B cell (primary cell): ENCODE measurements at regions not wholly inside any gene's neighbourhood (a gene's known extent, or its start where the extent isn't known, plus 50 kb on each side); places are given as distances from the start of the nearest gene placed in this dataset.

Experiments
- EZH2 ChIP-seq: IDR thresholded peaks from 2 replicates; pipeline ENCODE4 v1.6.1; 2012; ENCODE audit warnings: borderline replicate concordance, low read depth, mild to moderate bottlenecking, moderate library complexity, low read length; ENCODE audit not compliant: insufficient read depth, poor library complexity, severe bottlenecking
- TF ChIP-seq, protein P1 (sequence below): fragments of 200-600 bp; IDR thresholded peaks from one replicate; pipeline ENCODE4 v1.8.0; 2022; ENCODE audit warnings: antibody characterized with exemption, mild to moderate bottlenecking

DNA sequence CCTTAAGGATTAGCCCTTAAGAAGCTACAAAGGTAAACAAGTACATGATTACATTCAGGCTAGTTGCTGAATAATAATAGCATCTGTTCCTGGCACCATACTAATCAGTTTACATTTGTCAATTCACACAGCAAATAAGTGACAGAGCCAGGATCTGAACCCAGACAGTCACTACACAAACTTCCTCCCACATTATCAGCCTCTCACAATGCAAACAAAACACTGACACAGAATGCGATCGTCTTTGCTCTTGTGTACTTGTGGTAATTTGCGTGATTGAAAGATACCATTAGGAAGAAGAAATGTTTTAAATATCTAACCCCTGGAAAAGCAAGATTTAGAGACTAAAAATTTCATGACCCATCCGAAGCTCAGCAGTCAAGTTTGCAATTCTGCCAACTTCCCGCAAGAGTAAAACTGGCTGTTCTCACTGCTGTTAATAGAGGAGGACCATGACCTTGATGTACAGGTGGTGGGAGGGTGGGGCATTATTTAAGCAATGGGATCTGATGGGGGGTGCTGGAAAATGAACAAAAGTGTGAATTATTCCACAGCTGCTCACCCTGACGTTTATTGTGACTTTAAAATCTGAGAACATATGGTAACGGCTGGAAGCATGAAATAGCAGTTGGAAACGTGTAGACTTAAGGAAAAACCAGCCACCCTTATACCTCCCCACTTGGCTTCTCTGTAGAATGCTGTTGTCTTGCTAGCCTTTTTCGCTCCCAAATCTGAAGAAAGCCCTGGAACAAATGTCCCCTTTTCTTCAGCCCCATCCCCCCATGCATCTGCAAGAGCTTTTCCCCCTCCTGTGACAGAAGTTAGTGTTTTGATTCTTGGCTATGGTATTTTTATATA lies 95.3 kb upstream of the ARMC2 start:
- TF ChIP-seq, protein P1, sequence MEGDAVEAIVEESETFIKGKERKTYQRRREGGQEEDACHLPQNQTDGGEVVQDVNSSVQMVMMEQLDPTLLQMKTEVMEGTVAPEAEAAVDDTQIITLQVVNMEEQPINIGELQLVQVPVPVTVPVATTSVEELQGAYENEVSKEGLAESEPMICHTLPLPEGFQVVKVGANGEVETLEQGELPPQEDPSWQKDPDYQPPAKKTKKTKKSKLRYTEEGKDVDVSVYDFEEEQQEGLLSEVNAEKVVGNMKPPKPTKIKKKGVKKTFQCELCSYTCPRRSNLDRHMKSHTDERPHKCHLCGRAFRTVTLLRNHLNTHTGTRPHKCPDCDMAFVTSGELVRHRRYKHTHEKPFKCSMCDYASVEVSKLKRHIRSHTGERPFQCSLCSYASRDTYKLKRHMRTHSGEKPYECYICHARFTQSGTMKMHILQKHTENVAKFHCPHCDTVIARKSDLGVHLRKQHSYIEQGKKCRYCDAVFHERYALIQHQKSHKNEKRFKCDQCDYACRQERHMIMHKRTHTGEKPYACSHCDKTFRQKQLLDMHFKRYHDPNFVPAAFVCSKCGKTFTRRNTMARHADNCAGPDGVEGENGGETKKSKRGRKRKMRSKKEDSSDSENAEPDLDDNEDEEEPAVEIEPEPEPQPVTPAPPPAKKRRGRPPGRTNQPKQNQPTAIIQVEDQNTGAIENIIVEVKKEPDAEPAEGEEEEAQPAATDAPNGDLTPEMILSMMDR = no peak
- no peak for TF ChIP-seq EZH2
